GM23338 (cell line): ENCODE measurements at regions not wholly inside any gene's neighbourhood (a gene's known extent, or its start where the extent isn't known, plus 50 kb on each side); places are given as distances from the start of the nearest gene placed in this dataset.

ENCODE experiments used
- ATAC-seq: fragments of 200-7000 bp; cut with Tn5 transposase; 3 replicates; pipeline ENCODE4 v1.9.1; 2020
- DNase-seq: peaks from one replicate; pipeline ENCODE4 v3.0.0-alpha.2; 2015; ENCODE audit warnings: low spot score
- H2AFZ ChIP-seq: fragments of 200-600 bp; sonication (generic); 2 replicates; pipeline ENCODE4 v1.8.0; 2016; ENCODE audit warnings: antibody characterized with exemption, mild to moderate bottlenecking, moderate library complexity
- H3F3A ChIP-seq: fragments of 200-600 bp; sonication (generic); replicated peaks from 2 replicates; pipeline ENCODE4 v1.8.0; 2017; ENCODE audit warnings: antibody characterized with exemption, mixed run types, low read depth
- H3K27ac ChIP-seq: fragments of 200-600 bp; sonication (generic); 2 replicates; pipeline ENCODE4 v1.6.1; 2016; ENCODE audit warnings: low read depth
- H3K27me3 ChIP-seq: fragments of 200-600 bp; sonication (generic); 2 replicates; pipeline ENCODE4 v1.8.0; 2016; ENCODE audit warnings: mild to moderate bottlenecking, mixed run types, moderate library complexity; ENCODE audit not compliant: insufficient read depth
- H3K36me3 ChIP-seq: fragments of 200-600 bp; sonication (generic); 2 replicates; pipeline ENCODE4 v1.8.0; 2016; ENCODE audit warnings: mild to moderate bottlenecking; ENCODE audit not compliant: insufficient read depth
- H3K4me1 ChIP-seq: fragments of 200-600 bp; sonication (generic); 2 replicates; pipeline ENCODE4 v1.8.0; 2016; ENCODE audit warnings: mild to moderate bottlenecking, moderate library complexity; ENCODE audit not compliant: insufficient read depth
- H3K4me2 ChIP-seq: fragments of 200-600 bp; sonication (generic); 2 replicates; pipeline ENCODE4 v1.7.1; 2017; ENCODE audit warnings: mixed run types
- H3K4me3 ChIP-seq: fragments of 200-600 bp; sonication (generic); 2 replicates; pipeline ENCODE4 v1.6.1; 2016; ENCODE audit warnings: mixed run types
- H3K79me2 ChIP-seq: fragments of 200-600 bp; sonication (generic); replicated peaks from 2 replicates; pipeline ENCODE4 v1.8.0; 2017; ENCODE audit warnings: mild to moderate bottlenecking; ENCODE audit not compliant: insufficient read depth
- H3K9me2 ChIP-seq: fragments of 200-600 bp; sonication (generic); 2 replicates; pipeline ENCODE4 v1.8.0; 2017; ENCODE audit not compliant: insufficient read depth
- H4K20me1 ChIP-seq: fragments of 200-600 bp; sonication (generic); replicated peaks from 2 replicates; pipeline ENCODE4 v1.8.0; 2017; ENCODE audit warnings: mild to moderate bottlenecking; ENCODE audit not compliant: insufficient read depth
- H3K27ac Mint-ChIP-seq: 2 replicates; pipeline ENCODE4 v1.8.0; 2020; ENCODE audit warnings: inconsistent platforms, mild to moderate bottlenecking, moderate library complexity, mixed read lengths
- H3K27me3 Mint-ChIP-seq: 3 replicates; pipeline ENCODE4 v1.8.0; 2022; ENCODE audit warnings: low read depth, mild to moderate bottlenecking, moderate library complexity, mixed read lengths, inconsistent platforms; ENCODE audit not compliant: insufficient read depth, poor library complexity
- H3K36me3 Mint-ChIP-seq: 3 replicates; pipeline ENCODE4 v1.8.0; 2021; ENCODE audit warnings: low read depth, mild to moderate bottlenecking, inconsistent platforms, moderate library complexity, mixed read lengths
- H3K4me1 Mint-ChIP-seq: 3 replicates; pipeline ENCODE4 v1.8.0; 2020; ENCODE audit warnings: mild to moderate bottlenecking, inconsistent platforms, mixed read lengths
- H3K4me3 Mint-ChIP-seq: 3 replicates; pipeline ENCODE4 v1.8.0; 2021; ENCODE audit warnings: moderate library complexity, mild to moderate bottlenecking, inconsistent platforms, mixed read lengths
- H3K9me3 Mint-ChIP-seq: 3 replicates; pipeline ENCODE4 v1.8.0; 2020; ENCODE audit warnings: moderate library complexity, mild to moderate bottlenecking, inconsistent platforms, mixed read lengths
- CREB1 ChIP-seq: fragments of 250-450 bp; sonication (Bioruptor Pico); IDR thresholded peaks from 2 replicates; pipeline ENCODE4 v1.5.0; 2020; ENCODE audit warnings: low read depth, mild to moderate bottlenecking, moderate library complexity
- ETS1 ChIP-seq: IDR thresholded peaks from 2 replicates; pipeline ENCODE4 v1.6.1; 2016; ENCODE audit warnings: antibody characterized with exemption
- EZH2 ChIP-seq: fragments of 200-600 bp; sonication (generic); IDR thresholded peaks from one replicate; pipeline ENCODE4 v1.8.0; 2017; ENCODE audit warnings: antibody characterized with exemption, mild to moderate bottlenecking, low read depth; ENCODE audit not compliant: unreplicated experiment
- EZH2phosphoT487 ChIP-seq: fragments of 200-600 bp; sonication (generic); IDR thresholded peaks from one replicate; pipeline ENCODE4 v1.8.1; 2018; ENCODE audit warnings: antibody characterized with exemption; ENCODE audit not compliant: unreplicated experiment
- JUNB ChIP-seq: IDR thresholded peaks from one replicate; pipeline ENCODE4 v1.6.1; 2016; ENCODE audit warnings: antibody characterized with exemption; ENCODE audit not compliant: unreplicated experiment
- NANOG ChIP-seq: IDR thresholded peaks from 2 replicates; pipeline ENCODE4 v1.6.1; 2016; ENCODE audit warnings: antibody characterized with exemption, borderline replicate concordance
- POLR2AphosphoS5 ChIP-seq: IDR thresholded peaks from 2 replicates; pipeline ENCODE4 v1.6.1; 2016; ENCODE audit warnings: antibody characterized with exemption, low read depth
- REST ChIP-seq: IDR thresholded peaks from one replicate; pipeline ENCODE4 v1.6.1; 2018; ENCODE audit warnings: antibody characterized with exemption; ENCODE audit not compliant: unreplicated experiment
- STAT1 ChIP-seq: IDR thresholded peaks from one replicate; pipeline ENCODE4 v1.6.1; 2016; ENCODE audit warnings: antibody characterized with exemption; ENCODE audit not compliant: unreplicated experiment
- ZNF114 ChIP-seq: fragments of 250-450 bp; sonication (Bioruptor Pico); IDR thresholded peaks from 2 replicates; pipeline ENCODE4 v1.5.0; 2020; ENCODE audit warnings: mild to moderate bottlenecking, moderate library complexity
- ZNF331 ChIP-seq: fragments of 250-450 bp; sonication (Bioruptor Pico); IDR thresholded peaks from 2 replicates; pipeline ENCODE4 v1.5.0; 2020; ENCODE audit warnings: low read depth, mild to moderate bottlenecking, moderate library complexity
- TF ChIP-seq, protein P1 (sequence below): fragments of 250-450 bp; sonication (Bioruptor Pico); IDR thresholded peaks from 2 replicates; pipeline ENCODE4 v1.5.0; 2020; ENCODE audit warnings: mild to moderate bottlenecking, moderate library complexity
- TF ChIP-seq, protein P2 (sequence below), 2 experiments: fragments of 200-600 bp in 1 of 2; sonication (generic) in 1 of 2; conservative IDR thresholded peaks; 2 replicates each; pipeline versions ENCODE4 v1.5.1 to v1.6.1; 2016 to 2017; ENCODE audit warnings: antibody characterized with exemption in 2 of 2, low read depth in 2 of 2, mild to moderate bottlenecking in 2 of 2, moderate library complexity in 1 of 2

DNA sequence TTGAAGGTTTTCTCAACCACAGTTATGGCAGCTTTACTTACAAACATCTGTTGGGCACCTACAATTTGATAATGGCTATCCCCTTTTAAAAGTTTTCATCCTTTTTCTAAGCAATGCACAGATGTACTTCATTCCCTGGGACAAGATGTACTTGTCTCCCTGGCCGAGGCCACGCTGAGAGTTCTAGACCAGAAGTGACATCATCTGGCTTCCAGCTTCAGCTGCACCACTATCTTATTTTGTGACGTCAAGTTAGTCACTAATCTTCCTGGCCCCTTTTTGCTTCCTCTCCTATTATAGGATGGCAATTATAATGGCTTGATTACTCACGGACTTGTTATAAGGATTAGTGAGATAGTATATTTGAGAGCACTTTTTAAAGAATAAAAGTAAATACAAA, 386.4 kb downstream of the BCL11A start:
- no peaks in the 10 kb centered on the region for H3K79me2 ChIP-seq
- no peaks in the 10 kb centered on the region for H4K20me1 ChIP-seq
- H3F3A ChIP-seq: no peaks in the 10 kb centered on the region
- H3K4me2 ChIP-seq: no peak overlapping the region
- no peaks in the 10 kb centered on the region for H3K36me3 Mint-ChIP-seq
- no peak for ATAC-seq
- H3K4me1 ChIP-seq: no peaks in the 10 kb centered on the region
- no peak overlapping the region for H3K27ac ChIP-seq
- DNase-seq: no peak
- H3K4me3 Mint-ChIP-seq: no peak overlapping the region
- H3K9me2 ChIP-seq: peaks cover 4% of the 10 kb centered on the region; the same call in 1 of the 2 replicates
- TF ChIP-seq, protein P1, sequence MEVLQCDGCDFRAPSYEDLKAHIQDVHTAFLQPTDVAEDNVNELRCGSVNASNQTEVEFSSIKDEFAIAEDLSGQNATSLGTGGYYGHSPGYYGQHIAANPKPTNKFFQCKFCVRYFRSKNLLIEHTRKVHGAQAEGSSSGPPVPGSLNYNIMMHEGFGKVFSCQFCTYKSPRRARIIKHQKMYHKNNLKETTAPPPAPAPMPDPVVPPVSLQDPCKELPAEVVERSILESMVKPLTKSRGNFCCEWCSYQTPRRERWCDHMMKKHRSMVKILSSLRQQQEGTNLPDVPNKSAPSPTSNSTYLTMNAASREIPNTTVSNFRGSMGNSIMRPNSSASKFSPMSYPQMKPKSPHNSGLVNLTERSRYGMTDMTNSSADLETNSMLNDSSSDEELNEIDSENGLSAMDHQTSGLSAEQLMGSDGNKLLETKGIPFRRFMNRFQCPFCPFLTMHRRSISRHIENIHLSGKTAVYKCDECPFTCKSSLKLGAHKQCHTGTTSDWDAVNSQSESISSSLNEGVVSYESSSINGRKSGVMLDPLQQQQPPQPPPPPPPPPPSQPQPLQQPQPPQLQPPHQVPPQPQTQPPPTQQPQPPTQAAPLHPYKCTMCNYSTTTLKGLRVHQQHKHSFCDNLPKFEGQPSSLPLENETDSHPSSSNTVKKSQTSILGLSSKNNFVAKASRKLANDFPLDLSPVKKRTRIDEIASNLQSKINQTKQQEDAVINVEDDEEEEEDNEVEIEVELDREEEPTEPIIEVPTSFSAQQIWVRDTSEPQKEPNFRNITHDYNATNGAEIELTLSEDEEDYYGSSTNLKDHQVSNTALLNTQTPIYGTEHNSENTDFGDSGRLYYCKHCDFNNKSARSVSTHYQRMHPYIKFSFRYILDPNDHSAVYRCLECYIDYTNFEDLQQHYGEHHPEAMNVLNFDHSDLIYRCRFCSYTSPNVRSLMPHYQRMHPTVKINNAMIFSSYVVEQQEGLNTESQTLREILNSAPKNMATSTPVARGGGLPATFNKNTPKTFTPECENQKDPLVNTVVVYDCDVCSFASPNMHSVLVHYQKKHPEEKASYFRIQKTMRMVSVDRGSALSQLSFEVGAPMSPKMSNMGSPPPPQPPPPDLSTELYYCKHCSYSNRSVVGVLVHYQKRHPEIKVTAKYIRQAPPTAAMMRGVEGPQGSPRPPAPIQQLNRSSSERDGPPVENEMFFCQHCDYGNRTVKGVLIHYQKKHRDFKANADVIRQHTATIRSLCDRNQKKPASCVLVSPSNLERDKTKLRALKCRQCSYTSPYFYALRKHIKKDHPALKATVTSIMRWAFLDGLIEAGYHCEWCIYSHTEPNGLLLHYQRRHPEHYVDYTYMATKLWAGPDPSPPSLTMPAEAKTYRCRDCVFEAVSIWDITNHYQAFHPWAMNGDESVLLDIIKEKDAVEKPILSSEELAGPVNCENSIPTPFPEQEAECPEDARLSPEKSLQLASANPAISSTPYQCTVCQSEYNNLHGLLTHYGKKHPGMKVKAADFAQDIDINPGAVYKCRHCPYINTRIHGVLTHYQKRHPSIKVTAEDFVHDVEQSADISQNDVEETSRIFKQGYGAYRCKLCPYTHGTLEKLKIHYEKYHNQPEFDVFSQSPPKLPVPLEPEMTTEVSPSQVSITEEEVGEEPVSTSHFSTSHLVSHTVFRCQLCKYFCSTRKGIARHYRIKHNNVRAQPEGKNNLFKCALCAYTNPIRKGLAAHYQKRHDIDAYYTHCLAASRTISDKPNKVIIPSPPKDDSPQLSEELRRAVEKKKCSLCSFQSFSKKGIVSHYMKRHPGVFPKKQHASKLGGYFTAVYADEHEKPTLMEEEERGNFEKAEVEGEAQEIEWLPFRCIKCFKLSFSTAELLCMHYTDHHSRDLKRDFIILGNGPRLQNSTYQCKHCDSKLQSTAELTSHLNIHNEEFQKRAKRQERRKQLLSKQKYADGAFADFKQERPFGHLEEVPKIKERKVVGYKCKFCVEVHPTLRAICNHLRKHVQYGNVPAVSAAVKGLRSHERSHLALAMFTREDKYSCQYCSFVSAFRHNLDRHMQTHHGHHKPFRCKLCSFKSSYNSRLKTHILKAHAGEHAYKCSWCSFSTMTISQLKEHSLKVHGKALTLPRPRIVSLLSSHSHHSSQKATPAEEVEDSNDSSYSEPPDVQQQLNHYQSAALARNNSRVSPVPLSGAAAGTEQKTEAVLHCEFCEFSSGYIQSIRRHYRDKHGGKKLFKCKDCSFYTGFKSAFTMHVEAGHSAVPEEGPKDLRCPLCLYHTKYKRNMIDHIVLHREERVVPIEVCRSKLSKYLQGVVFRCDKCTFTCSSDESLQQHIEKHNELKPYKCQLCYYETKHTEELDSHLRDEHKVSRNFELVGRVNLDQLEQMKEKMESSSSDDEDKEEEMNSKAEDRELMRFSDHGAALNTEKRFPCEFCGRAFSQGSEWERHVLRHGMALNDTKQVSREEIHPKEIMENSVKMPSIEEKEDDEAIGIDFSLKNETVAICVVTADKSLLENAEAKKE (CRISPR knock-in tag): no peak
- TF ChIP-seq CREB1 (CRISPR knock-in tag) (no peak), ZNF331 (no peak), EZH2 (no peak), NANOG (no peak), POLR2AphosphoS5 (no peak), ETS1 (no peak), ZNF114 (CRISPR knock-in tag) (no peak), JUNB (no peak), EZH2phosphoT487 (no peak), STAT1 (no peak), REST (no peak)
- TF ChIP-seq, protein P2, sequence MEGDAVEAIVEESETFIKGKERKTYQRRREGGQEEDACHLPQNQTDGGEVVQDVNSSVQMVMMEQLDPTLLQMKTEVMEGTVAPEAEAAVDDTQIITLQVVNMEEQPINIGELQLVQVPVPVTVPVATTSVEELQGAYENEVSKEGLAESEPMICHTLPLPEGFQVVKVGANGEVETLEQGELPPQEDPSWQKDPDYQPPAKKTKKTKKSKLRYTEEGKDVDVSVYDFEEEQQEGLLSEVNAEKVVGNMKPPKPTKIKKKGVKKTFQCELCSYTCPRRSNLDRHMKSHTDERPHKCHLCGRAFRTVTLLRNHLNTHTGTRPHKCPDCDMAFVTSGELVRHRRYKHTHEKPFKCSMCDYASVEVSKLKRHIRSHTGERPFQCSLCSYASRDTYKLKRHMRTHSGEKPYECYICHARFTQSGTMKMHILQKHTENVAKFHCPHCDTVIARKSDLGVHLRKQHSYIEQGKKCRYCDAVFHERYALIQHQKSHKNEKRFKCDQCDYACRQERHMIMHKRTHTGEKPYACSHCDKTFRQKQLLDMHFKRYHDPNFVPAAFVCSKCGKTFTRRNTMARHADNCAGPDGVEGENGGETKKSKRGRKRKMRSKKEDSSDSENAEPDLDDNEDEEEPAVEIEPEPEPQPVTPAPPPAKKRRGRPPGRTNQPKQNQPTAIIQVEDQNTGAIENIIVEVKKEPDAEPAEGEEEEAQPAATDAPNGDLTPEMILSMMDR (conservative IDR thresholded peaks at IDR 0.05; ENCODE audit: low read depth in 2 of 2): no peak
- H3K27ac Mint-ChIP-seq: no peak overlapping the region
- peaks cover 2% of the 10 kb centered on the region for H3K27me3 Mint-ChIP-seq
- H2AFZ ChIP-seq: no peak overlapping the region
- no peak overlapping the region for H3K4me3 ChIP-seq
- H3K9me3 Mint-ChIP-seq: no peaks in the 10 kb centered on the region
- H3K4me1 Mint-ChIP-seq: no peaks in the 10 kb centered on the region
- no peaks in the 10 kb centered on the region for H3K27me3 ChIP-seq
- no peaks in the 10 kb centered on the region for H3K36me3 ChIP-seq
